ENCODE measurements at regions not wholly inside any gene's neighbourhood (a gene's known extent, or its start where the extent isn't known, plus 50 kb on each side); places are given as distances from the start of the nearest gene placed in this dataset.
"Not testable (repeated sequence)": the region's sequence is repeated elsewhere in the genome, so short reads cannot be mapped to it uniquely, and the experiment has no call there.

- no peak for DNase-seq
Measured at GRCh38 chr2:59770651-59771050, 782.8 kb downstream of the BCL11A start.

- no peak for DNase-seq
Measured at GRCh38 chr2:59761966-59762365, 791.5 kb downstream of the BCL11A start.

GRCh38 chr2:59756150-59756549, 797.3 kb downstream of the BCL11A start:
- DNase-seq = no peak

- no peak for DNase-seq
Measured at GRCh38 chr2:59754011-59754735, 799.3 kb downstream of the BCL11A start.

GRCh38 chr2:59752512-59752911, 800.9 kb downstream of the BCL11A start:
- DNase-seq = no peak

GRCh38 chr2:59752071-59752470, 801.4 kb downstream of the BCL11A start:
- DNase-seq = no peak

GRCh38 chr2:59751214-59751613, 802.2 kb downstream of the BCL11A start:
- DNase-seq = not testable (repeated sequence)

- no peak for DNase-seq
Measured at GRCh38 chr2:59746291-59746690, 807.2 kb downstream of the BCL11A start.

- DNase-seq = no peak
Measured at GRCh38 chr2:59745085-59745484, 808.4 kb downstream of the BCL11A start.

GRCh38 chr2:59744436-59744835, 809.0 kb downstream of the BCL11A start:
- DNase-seq = no peak

GRCh38 chr2:59741840-59742239, 811.6 kb downstream of the BCL11A start:
- no peak for DNase-seq

- no peak for DNase-seq
Measured at GRCh38 chr2:59739166-59739565, 814.3 kb downstream of the BCL11A start.

GRCh38 chr2:59737299-59737698, 816.2 kb downstream of the BCL11A start:
- DNase-seq = no peak

GRCh38 chr2:59734743-59735142, 818.7 kb downstream of the BCL11A start:
- no peak for DNase-seq

GRCh38 chr2:59733970-59734369, 819.5 kb downstream of the BCL11A start:
- no peak for DNase-seq

GRCh38 chr2:59733567-59733930, 819.9 kb downstream of the BCL11A start:
- DNase-seq = no peak

- no peak for DNase-seq
Measured at GRCh38 chr2:59732871-59733566, 820.4 kb downstream of the BCL11A start.

GRCh38 chr2:59727121-59727590, 826.3 kb downstream of the BCL11A start:
- DNase-seq = no peak

- DNase-seq = no peak
Measured at GRCh38 chr2:59726228-59727120, 827.0 kb downstream of the BCL11A start.

GRCh38 chr2:59724746-59725145, 828.7 kb downstream of the BCL11A start:
- DNase-seq = no peak

GRCh38 chr2:59720296-59720866, 833.1 kb downstream of the BCL11A start:
- DNase-seq = no peak

GRCh38 chr2:59713577-59713976, 839.9 kb downstream of the BCL11A start:
- DNase-seq = no peak

GRCh38 chr2:59711121-59711520, 842.3 kb downstream of the BCL11A start:
- no peak for DNase-seq
